ENCODE measurements at regions not wholly inside any gene's neighbourhood (a gene's known extent, or its start where the extent isn't known, plus 50 kb on each side); places are given as distances from the start of the nearest gene placed in this dataset.

GRCh38 chr5:82560969-82561368 lies 282.8 kb upstream of the RPS23 start:
- TF ChIP-seq JUND (IDR thresholded peaks at IDR 0.05; ENCODE audit: borderline replicate concordance, low read depth, low read length) (no peak), JUND (tag; IDR thresholded peaks at IDR 0.05; ENCODE audit: borderline replicate concordance, low read depth, low read length) (no peak), ZC3H4 (CRISPR knock-in tag; IDR thresholded peaks at IDR 0.05; ENCODE audit: borderline replicate concordance) (no peak), SIN3A (IDR thresholded peaks at IDR 0.05; ENCODE audit: borderline replicate concordance in 2 of 2, control insufficient read depth in 1 of 2, low read depth in 2 of 2, low read length in 2 of 2) (no peak), HDAC6 (IDR thresholded peaks at IDR 0.05; ENCODE audit: low read depth, low read length) (no peak), POLR2A (conservative IDR thresholded peaks at IDR 0.05) (no peak), NFYB (IDR thresholded peaks at IDR 0.05; ENCODE audit: extremely low read depth, insufficient read length) (no peak), ZNF277 (CRISPR knock-in tag; IDR thresholded peaks at IDR 0.05; ENCODE audit: borderline replicate concordance) (no peak), ZFP36 (IDR thresholded peaks at IDR 0.05; ENCODE audit: low read depth, low read length, partially characterized antibody) (no peak), ZZZ3 (IDR thresholded peaks at IDR 0.05) (no peak), MAX (CRISPR knock-in tag; IDR thresholded peaks at IDR 0.05) (no peak), BCL6 (CRISPR knock-in tag; IDR thresholded peaks at IDR 0.05) (no peak)
